ENCODE measurements at regions not wholly inside any gene's neighbourhood (a gene's known extent, or its start where the extent isn't known, plus 50 kb on each side); places are given as distances from the start of the nearest gene placed in this dataset.
"Not testable (repeated sequence)": the region's sequence is repeated elsewhere in the genome, so short reads cannot be mapped to it uniquely, and the experiment has no call there.

DNA sequence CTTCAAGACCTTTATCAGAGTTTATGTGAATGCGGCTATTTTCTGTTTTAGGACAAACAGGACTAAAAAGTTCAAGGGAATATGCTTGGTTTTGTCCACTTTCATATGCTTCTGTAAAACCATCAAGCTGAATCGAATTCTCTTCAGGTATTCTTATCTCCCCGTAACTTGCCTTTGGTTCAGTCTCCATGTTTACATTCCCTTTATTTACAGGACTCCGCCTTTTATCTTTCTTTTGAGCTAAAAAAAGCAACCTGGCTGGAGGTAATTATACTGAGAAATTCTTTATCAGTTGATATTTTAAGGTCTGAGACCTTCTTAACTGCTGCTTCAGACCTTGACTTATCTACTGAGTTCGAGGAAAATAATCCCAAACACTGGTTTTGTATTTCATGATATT is 72.0 kb downstream of the SYT15 start:
- H3K4me1 Mint-ChIP-seq; H3K56ac ChIP-seq (ENCODE audit: insufficient read length, low read depth, low read length); H3K14ac ChIP-seq (ENCODE audit: insufficient read depth, low read length); H2AK5ac ChIP-seq (ENCODE audit: insufficient read length, low read length); H3K27me3 ChIP-seq (ENCODE audit: insufficient read depth, low read length); DNase-seq; H2BK5ac ChIP-seq (ENCODE audit: insufficient read length, low read length); H2AFZ ChIP-seq (ENCODE audit: low read length); H3K9ac ChIP-seq (ENCODE audit: extremely low read depth, insufficient read length, low read length); H3K36me3 Mint-ChIP-seq (ENCODE audit: insufficient read depth in 1 of 3, low read depth in 3 of 3); H3K4me3 Mint-ChIP-seq; H3T11ph ChIP-seq (ENCODE audit: low read length); H3K79me1 ChIP-seq (ENCODE audit: insufficient read depth, low read depth, low read length, poor library complexity, severe bottlenecking); H2BK20ac ChIP-seq (ENCODE audit: low read depth, low read length, poor library complexity, severe bottlenecking); H2BK15ac ChIP-seq (ENCODE audit: low read depth, low read length); H4K20me1 ChIP-seq (ENCODE audit: control insufficient read depth, insufficient read depth, insufficient read length); H3K27ac ChIP-seq (ENCODE audit: insufficient read length, low read depth, low read length); H3K9me3 Mint-ChIP-seq; H3K23me2 ChIP-seq (ENCODE audit: insufficient read length, low read depth, low read length, poor library complexity, severe bottlenecking); H3K4me2 ChIP-seq (ENCODE audit: insufficient read depth, insufficient read length, low read length); H3K9me3 ChIP-seq (ENCODE audit: control insufficient read depth, low read depth, low read length); H3K23ac ChIP-seq (ENCODE audit: insufficient read length, low read depth, low read length); H4K8ac ChIP-seq (replicated peaks; ENCODE audit: insufficient read length, low read depth, low read length); H3K4me1 ChIP-seq (ENCODE audit: insufficient read depth, low read length); H2BK120ac ChIP-seq (ENCODE audit: low read depth, low read length, poor library complexity, severe bottlenecking); H4K91ac ChIP-seq (ENCODE audit: insufficient read length, low read depth, low read length); H4K5ac ChIP-seq (ENCODE audit: insufficient read length, low read depth, low read length); H2BK12ac ChIP-seq (ENCODE audit: insufficient read length, low read depth, low read length); H3K79me2 ChIP-seq (ENCODE audit: insufficient read depth, low read length); H3K4ac ChIP-seq (ENCODE audit: low read depth, low read length); H3K27ac Mint-ChIP-seq; H3K27me3 Mint-ChIP-seq (ENCODE audit: low read depth); H3K18ac ChIP-seq (ENCODE audit: insufficient read length, low read depth, low read length): not testable (repeated sequence)
- WGBS (ENCODE audit: extremely low coverage, insufficient read length, low lambda C conversion rate) = no CpG with 5 or more reads among the region's 5 CpGs

DNA sequence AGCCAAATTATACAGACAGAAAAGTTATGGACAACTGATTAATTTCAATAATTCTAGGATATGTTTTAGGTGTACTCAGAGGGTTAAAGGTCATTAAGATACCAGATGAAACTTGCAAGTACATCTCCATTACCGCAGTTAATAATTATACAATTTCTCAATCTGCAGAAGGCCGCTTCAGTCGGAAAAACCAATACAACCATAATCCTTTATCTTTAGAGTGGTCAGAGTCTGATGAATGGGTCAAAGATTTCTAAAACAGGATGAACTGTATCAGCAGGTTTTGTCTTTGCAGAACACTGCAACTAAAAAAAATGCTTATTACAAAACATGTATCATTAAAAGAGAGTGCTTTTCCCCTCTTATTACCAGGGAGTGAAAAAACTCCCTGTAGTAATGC is 78.5 kb downstream of the SYT15 start:
- DNase-seq; H3K27me3 ChIP-seq (ENCODE audit: insufficient read depth, low read length); H3K4ac ChIP-seq (ENCODE audit: low read depth, low read length); H3K18ac ChIP-seq (ENCODE audit: insufficient read length, low read depth, low read length); H3K79me1 ChIP-seq (ENCODE audit: insufficient read depth, low read depth, low read length, poor library complexity, severe bottlenecking); H3K14ac ChIP-seq (ENCODE audit: insufficient read depth, low read length); H3K23ac ChIP-seq (ENCODE audit: insufficient read length, low read depth, low read length); H3K27ac Mint-ChIP-seq; H3K9me3 Mint-ChIP-seq; H3K56ac ChIP-seq (ENCODE audit: insufficient read length, low read depth, low read length); H2BK20ac ChIP-seq (ENCODE audit: low read depth, low read length, poor library complexity, severe bottlenecking); H2BK5ac ChIP-seq (ENCODE audit: insufficient read length, low read length); H2BK12ac ChIP-seq (ENCODE audit: insufficient read length, low read depth, low read length); H2BK15ac ChIP-seq (ENCODE audit: low read depth, low read length); H3K27ac ChIP-seq (ENCODE audit: insufficient read length, low read depth, low read length); H3K4me1 ChIP-seq (ENCODE audit: insufficient read depth, low read length); H3K4me3 Mint-ChIP-seq; H3K4me1 Mint-ChIP-seq; H3K23me2 ChIP-seq (ENCODE audit: insufficient read length, low read depth, low read length, poor library complexity, severe bottlenecking); H3K36me3 Mint-ChIP-seq (ENCODE audit: insufficient read depth in 1 of 3, low read depth in 3 of 3); H3K79me2 ChIP-seq (ENCODE audit: insufficient read depth, low read length); H2AK5ac ChIP-seq (ENCODE audit: insufficient read length, low read length); H3K4me2 ChIP-seq (ENCODE audit: insufficient read depth, insufficient read length, low read length); H3K27me3 Mint-ChIP-seq (ENCODE audit: low read depth); H4K91ac ChIP-seq (ENCODE audit: insufficient read length, low read depth, low read length); H2AFZ ChIP-seq (ENCODE audit: low read length); H4K20me1 ChIP-seq (ENCODE audit: control insufficient read depth, insufficient read depth, insufficient read length); H3T11ph ChIP-seq (ENCODE audit: low read length); H4K8ac ChIP-seq (replicated peaks; ENCODE audit: insufficient read length, low read depth, low read length); H3K9me3 ChIP-seq (ENCODE audit: control insufficient read depth, low read depth, low read length); H2BK120ac ChIP-seq (ENCODE audit: low read depth, low read length, poor library complexity, severe bottlenecking); H4K5ac ChIP-seq (ENCODE audit: insufficient read length, low read depth, low read length); H3K9ac ChIP-seq (ENCODE audit: extremely low read depth, insufficient read length, low read length): not testable (repeated sequence)
- WGBS (ENCODE audit: extremely low coverage, insufficient read length, low lambda C conversion rate) = no CpG with 5 or more reads among the region's 3 CpGs
